DND-41 (cell line): ENCODE measurements at regions not wholly inside any gene's neighbourhood (a gene's known extent, or its start where the extent isn't known, plus 50 kb on each side); places are given as distances from the start of the nearest gene placed in this dataset.

Experiments
- CTCF ChIP-seq: IDR thresholded peaks from 2 replicates; pipeline ENCODE4 v1.5.1; 2012; ENCODE audit warnings: borderline replicate concordance, low read length, moderate library complexity, mild to moderate bottlenecking; ENCODE audit not compliant: poor library complexity, severe bottlenecking; ENCODE audit errors: extremely low read depth
- EZH2 ChIP-seq: IDR thresholded peaks from 3 replicates; pipeline ENCODE4 v1.6.1; 2012; ENCODE audit warnings: borderline replicate concordance, low read depth, mild to moderate bottlenecking, moderate library complexity, low read length, inconsistent platforms; ENCODE audit not compliant: severe bottlenecking

- TF ChIP-seq CTCF, result no peak
- TF ChIP-seq EZH2, result no peak
Measured at GRCh38 chr13:47813718-47814117, 187.4 kb downstream of the SUCLA2 start.
